ENCODE measurements at regions not wholly inside any gene's neighbourhood (a gene's known extent, or its start where the extent isn't known, plus 50 kb on each side); places are given as distances from the start of the nearest gene placed in this dataset.

- no peaks in the 10 kb centered on the region for H3K27me3 Mint-ChIP-seq
Observed at GRCh38 chr7:137081321-137082093, 213.1 kb downstream of the CHRM2 start.

More at GRCh38 chr7:137081321-137082093, 213.1 kb downstream of the CHRM2 start:
- Histone ChIP-seq H4K20me1 (ENCODE audit: control insufficient read depth, insufficient read depth, low read length, poor library complexity, severe bottlenecking) (no peaks in the 10 kb centered on the region), H3K4me2 (replicated peaks; ENCODE audit: low read depth, low read length, poor library complexity, severe bottlenecking) (no peak overlapping the region), H3K79me2 (ENCODE audit: control insufficient read depth, insufficient read depth, low read length) (no peaks in the 10 kb centered on the region), H3K4me1 (ENCODE audit: control insufficient read depth in 2 of 2, insufficient read depth in 2 of 2, low read length in 2 of 2) (no peaks in the 10 kb centered on the region), H3K27ac (ENCODE audit: low read length in 2 of 2) (no peak overlapping the region), H3K9me3 (ENCODE audit: control extremely low read depth in 1 of 3, control insufficient read depth in 2 of 3, insufficient read depth in 1 of 3, low read length in 2 of 3) (peaks cover 0 to 6% (median 0%) of the 10 kb centered on the region in 3 donors), H3K4me3 (ENCODE audit: control extremely low read depth in 1 of 5, extremely low read depth in 1 of 5, insufficient read depth in 1 of 5, low read depth in 2 of 5, low read length in 4 of 5) (no peak overlapping the region), H3K36me3 (replicated peaks in 1 of 2; ENCODE audit: control extremely low read depth in 1 of 2, control insufficient read depth in 1 of 2, extremely low read depth in 1 of 2, insufficient read depth in 2 of 2, low read length in 1 of 2) (no peaks in the 10 kb centered on the region), H2AFZ (ENCODE audit: insufficient read depth, low read depth, low read length, poor library complexity, severe bottlenecking) (no peak overlapping the region), H3K9ac (ENCODE audit: low read length) (no peak overlapping the region), H3K27me3 (replicated peaks in 1 of 4; ENCODE audit: control extremely low read depth in 1 of 4, control insufficient read depth in 3 of 4, insufficient read depth in 4 of 4, low read length in 3 of 4) (no peaks in the 10 kb centered on the region)
- ATAC-seq (ENCODE audit: low read depth) (no peak), DNase-seq (no peak)
- WGBS (ENCODE audit: insufficient coverage): 77% methylated on average over 1 of the region's 2 CpGs
- H3K4me3 Mint-ChIP-seq: no peak overlapping the region
- no peaks in the 10 kb centered on the region for H3K9me3 Mint-ChIP-seq (ENCODE audit: insufficient read depth)
- TF ChIP-seq EZH2 (IDR thresholded peaks at IDR 0.05; ENCODE audit: borderline replicate concordance, insufficient read depth, low read depth, low read length, poor library complexity, severe bottlenecking) (no peak), CTCF (IDR thresholded peaks at IDR 0.05) (no peak)
- ChIA-PET POLR2A (no interaction called here), CTCF (no interaction called here)
- no peaks in the 10 kb centered on the region for H3K4me1 Mint-ChIP-seq
- intact Hi-C loops (cut with micrococcal nuclease): no loop called here
- no peak overlapping the region for H3K27ac Mint-ChIP-seq

All from B cell (primary cell).